T47D (cell line): ENCODE measurements at regions not wholly inside any gene's neighbourhood (a gene's known extent, or its start where the extent isn't known, plus 50 kb on each side); places are given as distances from the start of the nearest gene placed in this dataset.

ENCODE experiments used
- DNase-seq, 2 experiments: peaks; one replicate each; pipeline versions ENCODE4 v3.0.0 to v3.0.0-alpha.2; 2011 to 2012; ENCODE audit warnings: low read depth in 1 of 2, low spot score in 1 of 2
- JUND ChIP-seq: IDR thresholded peaks from 2 replicates; pipeline ENCODE4 v1.6.1; 2012; ENCODE audit warnings: low read depth
- in situ Hi-C: cut with HindIII; loops from 2 replicates; pipeline ENCODE4 v1.10.0; 2016; ENCODE audit warnings: low sequenced_read_pairs, low pct_unique_long_range_greater_than_20kb

- no peak for DNase-seq
- no peak for TF ChIP-seq JUND
- in situ Hi-C loops = no loop called here
These were observed 104.9 kb downstream of the AXIN2 start for GRCh38 chr17:65456368-65457151.

GRCh38 chr17:65455972-65456343, 105.5 kb downstream of the AXIN2 start:
- in situ Hi-C loops = no loop called here
- no peak for TF ChIP-seq JUND
- DNase-seq = peak in 1 of 2 experiments; percentile 46

- in situ Hi-C loops = no loop called here
- DNase-seq = no peak
- TF ChIP-seq JUND = no peak
These were observed 106.1 kb downstream of the AXIN2 start for GRCh38 chr17:65455154-65455971.

GRCh38 chr17:65453204-65453931, 108.1 kb downstream of the AXIN2 start:
- DNase-seq = no peak
- in situ Hi-C loops = no loop called here
- TF ChIP-seq JUND = no peak

- in situ Hi-C loops = no loop called here
- no peak for DNase-seq
- TF ChIP-seq JUND = no peak
These were observed 112.0 kb downstream of the AXIN2 start for GRCh38 chr17:65449495-65449894.

- no peak for TF ChIP-seq JUND
- in situ Hi-C loops = no loop called here
- no peak for DNase-seq
These were observed 113.6 kb downstream of the AXIN2 start for GRCh38 chr17:65447823-65448222.

GRCh38 chr17:65446838-65447526, 114.5 kb downstream of the AXIN2 start:
- DNase-seq = no peak
- in situ Hi-C loops = no loop called here
- TF ChIP-seq JUND = no peak

GRCh38 chr17:65446043-65446442, 115.4 kb downstream of the AXIN2 start:
- in situ Hi-C loops = no loop called here
- no peak for DNase-seq
- TF ChIP-seq JUND = no peak

- no peak for DNase-seq
- in situ Hi-C loops = no loop called here
- no peak for TF ChIP-seq JUND
These were observed 117.4 kb downstream of the AXIN2 start for GRCh38 chr17:65444049-65444448.

GRCh38 chr17:65442691-65443090, 118.8 kb downstream of the AXIN2 start:
- no peak for DNase-seq
- TF ChIP-seq JUND = no peak
- in situ Hi-C loops = no loop called here

GRCh38 chr17:65442250-65442649, 119.2 kb downstream of the AXIN2 start:
- DNase-seq = no peak
- no peak for TF ChIP-seq JUND
- in situ Hi-C loops = no loop called here

- no peak for TF ChIP-seq JUND
- in situ Hi-C loops = no loop called here
- DNase-seq = no peak
These were observed 120.3 kb downstream of the AXIN2 start for GRCh38 chr17:65441053-65441605.
